GM12891 (cell line): ENCODE measurements at regions not wholly inside any gene's neighbourhood (a gene's known extent, or its start where the extent isn't known, plus 50 kb on each side); places are given as distances from the start of the nearest gene placed in this dataset.

Experiments used
- POLR2AphosphoS5 ChIP-seq: IDR thresholded peaks from 2 replicates; pipeline ENCODE4 v1.6.1; 2011; ENCODE audit warnings: low read depth, low read length, control low read depth
- TAF1 ChIP-seq: IDR thresholded peaks from 2 replicates; pipeline ENCODE4 v1.6.1; 2011; ENCODE audit warnings: low read depth, low read length, control low read depth

DNA sequence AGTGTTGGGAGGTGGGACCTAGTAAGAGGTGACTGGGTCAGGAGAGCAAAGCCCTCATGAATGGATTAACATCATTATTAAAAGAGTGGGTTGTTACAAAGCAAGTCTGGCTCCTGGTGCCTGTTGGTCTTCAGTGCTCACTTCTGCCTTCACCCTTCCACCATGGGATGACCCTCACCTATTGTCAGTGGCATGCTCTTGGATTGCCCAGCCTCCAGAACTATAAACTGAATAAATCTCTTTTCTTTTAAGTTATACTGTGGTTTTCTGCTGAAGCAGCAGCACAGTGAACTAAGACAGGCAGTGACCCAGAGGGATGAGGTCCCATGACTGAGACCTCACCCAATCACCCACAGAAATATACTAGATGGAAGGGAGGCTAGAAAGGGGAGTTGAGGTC is 57.5 kb upstream of the ATL2 start:
- TF ChIP-seq POLR2AphosphoS5 (no peak), TAF1 (no peak)
